Peyer's patch (tissue), 4 donors: ENCODE measurements at regions not wholly inside any gene's neighbourhood (a gene's known extent, or its start where the extent isn't known, plus 50 kb on each side); places are given as distances from the start of the nearest gene placed in this dataset.

Experiments used
- DNase-seq, 3 donors: peaks; one replicate each; pipeline ENCODE4 v3.0.0-alpha.2; 2017 to 2019
- H3K27ac ChIP-seq, 4 donors: fragments of 200-600 bp; sonication (generic); one replicate each; pipeline ENCODE4 v1.5.1; 2016 to 2019
- H3K27me3 ChIP-seq, 2 donors: fragments of 200-600 bp; sonication (generic); one replicate each; pipeline ENCODE4 v1.5.1; 2019
- H3K36me3 ChIP-seq, 3 donors: fragments of 200-600 bp; sonication (generic); one replicate each; pipeline ENCODE4 v1.5.1; 2016 to 2019
- H3K4me1 ChIP-seq, 4 donors: fragments of 200-600 bp; sonication (generic); one replicate each; pipeline ENCODE4 v1.5.1; 2016 to 2019
- H3K4me3 ChIP-seq, 4 donors: fragments of 200-600 bp; sonication (generic); 1 replicate in 3 of 4; 2 replicates in 1 of 4; pipeline ENCODE4 v1.5.1; 2016 to 2019; ENCODE audit warnings: mild to moderate bottlenecking in 1 of 4
- H3K9me3 ChIP-seq, 4 donors: fragments of 200-600 bp; sonication (generic); one replicate each; pipeline ENCODE4 v1.5.1; 2016 to 2019; ENCODE audit warnings: mild to moderate bottlenecking in 1 of 4
- POLR2A ChIP-seq, 2 donors: fragments of 450-650 bp; IDR thresholded peaks; one replicate each; pipeline ENCODE4 v1.5.1; 2017; ENCODE audit warnings: antibody characterized with exemption in 2 of 2, mild to moderate bottlenecking in 2 of 2, moderate library complexity in 2 of 2
- TF ChIP-seq, protein P1 (sequence below), 6 experiments: fragments of 450-650 bp in 4 of 6; fragments of 200-600 bp in 2 of 6; sonication (generic) in 1 of 6; IDR thresholded peaks; one replicate each; pipeline ENCODE4 v1.5.1; 2017 to 2019; ENCODE audit warnings: antibody characterized with exemption in 6 of 6, mild to moderate bottlenecking in 3 of 6, moderate library complexity in 1 of 6

DNA sequence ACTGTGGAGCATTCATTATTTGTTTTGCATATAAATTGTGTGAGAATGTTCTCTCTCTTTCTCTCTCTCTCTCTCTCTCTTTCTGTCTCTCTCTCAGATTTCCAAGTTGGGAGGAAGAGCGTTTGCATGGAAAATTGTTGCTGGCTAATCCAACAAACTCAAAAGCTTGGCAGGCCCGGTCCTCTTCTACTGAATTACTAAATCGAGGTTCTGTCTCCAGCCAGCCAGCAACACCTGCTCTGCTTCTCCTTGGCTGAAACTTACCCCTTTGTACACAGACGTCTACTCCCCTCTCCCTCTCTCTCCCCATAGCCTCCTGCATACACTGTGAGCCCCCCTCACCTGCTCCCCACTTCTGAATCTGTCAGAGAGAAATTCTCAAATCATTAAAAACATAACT is 996.4 kb upstream of the AUTS2 start:
- H3K4me1 ChIP-seq, result peaks cover 0 to 8% (median 0%) of the 10 kb centered on the region in 4 donors
- TF ChIP-seq, protein P1, sequence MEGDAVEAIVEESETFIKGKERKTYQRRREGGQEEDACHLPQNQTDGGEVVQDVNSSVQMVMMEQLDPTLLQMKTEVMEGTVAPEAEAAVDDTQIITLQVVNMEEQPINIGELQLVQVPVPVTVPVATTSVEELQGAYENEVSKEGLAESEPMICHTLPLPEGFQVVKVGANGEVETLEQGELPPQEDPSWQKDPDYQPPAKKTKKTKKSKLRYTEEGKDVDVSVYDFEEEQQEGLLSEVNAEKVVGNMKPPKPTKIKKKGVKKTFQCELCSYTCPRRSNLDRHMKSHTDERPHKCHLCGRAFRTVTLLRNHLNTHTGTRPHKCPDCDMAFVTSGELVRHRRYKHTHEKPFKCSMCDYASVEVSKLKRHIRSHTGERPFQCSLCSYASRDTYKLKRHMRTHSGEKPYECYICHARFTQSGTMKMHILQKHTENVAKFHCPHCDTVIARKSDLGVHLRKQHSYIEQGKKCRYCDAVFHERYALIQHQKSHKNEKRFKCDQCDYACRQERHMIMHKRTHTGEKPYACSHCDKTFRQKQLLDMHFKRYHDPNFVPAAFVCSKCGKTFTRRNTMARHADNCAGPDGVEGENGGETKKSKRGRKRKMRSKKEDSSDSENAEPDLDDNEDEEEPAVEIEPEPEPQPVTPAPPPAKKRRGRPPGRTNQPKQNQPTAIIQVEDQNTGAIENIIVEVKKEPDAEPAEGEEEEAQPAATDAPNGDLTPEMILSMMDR (IDR thresholded peaks at IDR 0.05), result no peak
- no peak for TF ChIP-seq POLR2A (IDR thresholded peaks at IDR 0.05)
- no peaks in the 10 kb centered on the region for H3K9me3 ChIP-seq
- no peak overlapping the region for H3K4me3 ChIP-seq
- H3K27ac ChIP-seq, result no peak overlapping the region
- no peak for DNase-seq
- no peaks in the 10 kb centered on the region for H3K27me3 ChIP-seq
- no peaks in the 10 kb centered on the region for H3K36me3 ChIP-seq

DNA sequence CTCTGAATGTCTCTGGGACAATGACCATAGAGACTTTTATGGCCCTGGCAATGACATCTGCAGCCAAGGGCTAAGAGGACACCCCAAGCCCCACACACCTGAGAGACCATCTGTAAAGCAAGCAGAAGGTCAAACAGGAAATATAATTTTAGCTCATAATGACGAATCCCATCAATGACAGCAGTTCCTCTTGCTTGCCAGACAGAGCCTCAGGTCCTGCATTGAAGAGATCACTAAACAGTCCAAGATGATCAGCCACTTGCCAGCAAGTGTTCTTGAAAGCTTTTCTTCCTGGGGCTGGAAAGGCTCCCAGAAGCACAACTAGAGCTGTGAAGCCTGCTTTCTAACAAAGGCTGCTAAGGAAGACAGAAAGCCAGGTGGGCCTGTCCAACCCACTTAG is 993.7 kb upstream of the AUTS2 start:
- DNase-seq, result no peak
- Histone ChIP-seq H3K4me3 (no peak overlapping the region), H3K4me1 (peaks cover 0 to 8% (median 0%) of the 10 kb centered on the region in 4 donors), H3K9me3 (peaks cover 0 to 11% (median 0%) of the 10 kb centered on the region in 4 donors), H3K27me3 (no peaks in the 10 kb centered on the region), H3K27ac (no peak overlapping the region), H3K36me3 (no peaks in the 10 kb centered on the region)
- TF ChIP-seq POLR2A (IDR thresholded peaks at IDR 0.05), result no peak
- TF ChIP-seq, protein P1 (IDR thresholded peaks at IDR 0.05), result no peak

DNA sequence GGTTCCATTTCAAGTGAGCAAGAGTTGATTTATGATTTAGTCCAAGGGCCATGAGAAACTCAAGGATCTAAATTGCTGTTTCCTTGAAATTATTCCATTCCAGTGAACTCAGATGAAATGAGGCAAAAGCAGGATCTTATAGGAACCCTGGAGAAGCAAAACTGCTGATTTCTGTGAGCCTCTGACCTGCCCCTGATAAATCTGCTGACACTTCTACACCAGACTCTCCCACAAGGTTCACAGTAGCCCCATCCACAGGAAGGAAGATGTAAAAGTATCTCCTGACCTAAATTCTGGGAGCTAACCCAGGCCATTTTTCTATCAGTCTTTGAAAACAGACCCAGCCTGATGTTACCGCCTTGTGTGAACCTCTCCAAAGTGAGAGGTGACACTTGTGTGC is 987.6 kb upstream of the AUTS2 start:
- Histone ChIP-seq H3K4me3 (no peak overlapping the region), H3K9me3 (peaks cover 0 to 11% (median under 1%) of the 10 kb centered on the region in 4 donors), H3K27me3 (no peaks in the 10 kb centered on the region), H3K4me1 (no peaks in the 10 kb centered on the region), H3K27ac (no peak overlapping the region), H3K36me3 (no peaks in the 10 kb centered on the region)
- TF ChIP-seq, protein P1 (IDR thresholded peaks at IDR 0.05), result no peak
- TF ChIP-seq POLR2A (IDR thresholded peaks at IDR 0.05), result no peak
- DNase-seq, result no peak

DNA sequence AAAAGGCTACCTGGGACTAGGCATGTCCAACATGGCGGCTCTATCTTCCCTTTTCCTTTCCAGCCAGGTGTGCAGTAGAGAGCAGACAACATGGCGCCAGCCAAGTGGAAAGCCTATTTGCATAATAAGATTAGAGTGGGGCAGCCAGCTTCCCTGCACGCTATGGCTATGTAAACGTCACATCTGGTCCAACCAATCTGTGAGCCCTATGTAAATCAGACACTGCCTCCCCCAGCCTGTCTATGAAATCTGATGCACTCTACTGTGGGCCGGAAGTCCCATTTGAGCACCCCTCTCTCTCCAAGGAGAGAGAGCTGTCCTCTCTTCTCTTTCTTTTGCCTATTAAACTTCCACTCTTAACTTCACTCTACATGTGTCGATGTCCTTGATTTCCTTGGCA is 984.9 kb upstream of the AUTS2 start:
- no peaks in the 10 kb centered on the region for H3K4me1 ChIP-seq
- peaks cover 0 to 7% (median 2%) of the 10 kb centered on the region in 4 donors for H3K9me3 ChIP-seq
- H3K4me3 ChIP-seq, result no peak overlapping the region
- H3K36me3 ChIP-seq, result no peaks in the 10 kb centered on the region
- H3K27me3 ChIP-seq, result no peaks in the 10 kb centered on the region
- H3K27ac ChIP-seq, result no peak overlapping the region
- no peak for TF ChIP-seq POLR2A (IDR thresholded peaks at IDR 0.05)
- TF ChIP-seq, protein P1 (IDR thresholded peaks at IDR 0.05), result no peak
- DNase-seq, result no peak

DNA sequence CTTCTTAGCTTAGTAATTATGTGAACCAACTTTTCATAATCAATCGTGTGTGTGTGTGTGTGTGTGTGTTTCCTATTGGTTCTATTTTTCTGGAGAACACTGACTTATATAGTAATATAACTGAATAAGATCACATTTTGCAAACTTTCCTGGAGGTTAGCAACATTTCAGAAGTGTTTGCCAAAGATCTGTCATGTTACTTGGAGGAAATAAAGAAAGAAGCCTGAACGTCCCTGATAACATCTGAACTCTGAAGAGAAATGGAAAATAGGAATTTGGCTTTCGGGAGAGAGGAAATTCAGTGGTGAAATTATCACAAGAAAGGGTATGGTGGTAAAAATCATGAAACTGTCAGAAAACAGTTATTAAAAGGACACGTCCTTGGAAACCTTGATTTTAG is 984.4 kb upstream of the AUTS2 start:
- Histone ChIP-seq H3K9me3 (peaks cover 0 to 7% (median 0%) of the 10 kb centered on the region in 4 donors), H3K4me3 (no peak overlapping the region), H3K27me3 (no peaks in the 10 kb centered on the region), H3K27ac (no peak overlapping the region), H3K4me1 (no peaks in the 10 kb centered on the region), H3K36me3 (no peaks in the 10 kb centered on the region)
- no peak for DNase-seq
- no peak for TF ChIP-seq POLR2A (IDR thresholded peaks at IDR 0.05)
- TF ChIP-seq, protein P1 (IDR thresholded peaks at IDR 0.05), result no peak

DNA sequence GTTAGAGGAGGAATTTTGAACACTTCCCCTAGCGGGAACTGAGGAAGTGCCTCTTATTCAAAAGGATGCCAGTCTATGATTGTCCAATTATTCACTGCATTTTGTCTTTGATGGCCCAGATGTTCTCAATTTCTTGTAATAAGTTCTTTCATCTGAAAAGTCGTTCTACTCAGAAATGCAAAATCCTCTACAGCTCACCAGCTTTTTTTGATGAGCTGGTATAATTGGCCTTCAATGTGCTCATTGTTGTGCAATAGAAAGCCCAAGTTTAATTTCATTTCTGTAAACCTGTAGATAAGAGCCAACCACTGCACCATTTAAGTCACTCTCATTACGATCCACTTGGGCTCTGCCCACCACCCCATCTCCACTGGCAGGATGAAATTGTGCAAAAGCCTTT is 978.7 kb upstream of the AUTS2 start:
- Histone ChIP-seq H3K36me3 (no peaks in the 10 kb centered on the region), H3K9me3 (peaks cover 0 to 7% (median 0%) of the 10 kb centered on the region in 4 donors), H3K4me3 (no peak overlapping the region), H3K27me3 (no peaks in the 10 kb centered on the region), H3K4me1 (no peaks in the 10 kb centered on the region), H3K27ac (no peak overlapping the region)
- TF ChIP-seq POLR2A (IDR thresholded peaks at IDR 0.05), result no peak
- DNase-seq, result no peak
